Nephron (organoid): ENCODE measurements at regions not wholly inside any gene's neighbourhood (a gene's known extent, or its start where the extent isn't known, plus 50 kb on each side); places are given as distances from the start of the nearest gene placed in this dataset.

Experiments used
- H3K27ac Mint-ChIP-seq, 3 experiments: 2 replicates each; pipeline ENCODE4 v1.8.0; 2020; ENCODE audit warnings: mixed read lengths in 3 of 3, mild to moderate bottlenecking in 2 of 3, moderate library complexity in 1 of 3
- H3K27me3 Mint-ChIP-seq: 2 replicates; pipeline ENCODE4 v1.8.0; 2021; ENCODE audit warnings: low read depth, mild to moderate bottlenecking, moderate library complexity, mixed read lengths
- H3K36me3 Mint-ChIP-seq: 2 replicates; pipeline ENCODE4 v1.8.0; 2020; ENCODE audit warnings: low read depth, mixed read lengths
- H3K4me1 Mint-ChIP-seq: 2 replicates; pipeline ENCODE4 v1.8.0; 2020; ENCODE audit warnings: mixed read lengths
- H3K4me3 Mint-ChIP-seq, 3 experiments: 2 replicates each; pipeline ENCODE4 v1.8.0; 2020; ENCODE audit warnings: mild to moderate bottlenecking in 3 of 3, mixed read lengths in 3 of 3, moderate library complexity in 2 of 3
- H3K9me3 Mint-ChIP-seq: 2 replicates; pipeline ENCODE4 v1.8.0; 2020; ENCODE audit warnings: mixed read lengths
- TF ChIP-seq, protein P1 (sequence below), 3 experiments: fragments of 200-600 bp; sonication (generic); IDR thresholded peaks; one replicate each; pipeline ENCODE4 v1.5.0; 2021; ENCODE audit warnings: antibody characterized with exemption in 3 of 3; ENCODE audit not compliant: unreplicated experiment in 3 of 3

DNA sequence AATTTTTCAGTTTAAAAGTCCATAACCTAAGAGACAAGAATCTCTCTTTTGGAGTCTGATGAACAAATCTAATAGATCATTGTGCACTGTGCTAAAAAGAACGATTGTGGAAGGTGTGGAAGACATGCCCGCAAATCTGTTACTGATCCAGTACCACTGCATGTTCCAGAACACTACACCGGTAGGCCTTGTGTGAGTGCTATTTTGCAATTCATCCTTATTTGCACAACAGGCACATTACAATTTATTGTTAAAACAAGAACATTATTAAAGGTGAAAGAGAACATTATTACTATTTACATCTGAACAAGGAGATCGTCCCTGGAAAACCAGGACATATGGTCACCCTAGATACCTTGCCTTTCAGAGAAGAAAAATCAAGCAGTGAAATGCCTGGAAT is 205.7 kb upstream of the NECTIN3 start:
- Mint-ChIP-seq H3K9me3 (no peaks in the 10 kb centered on the region), H3K36me3 (no peaks in the 10 kb centered on the region), H3K27me3 (no peaks in the 10 kb centered on the region), H3K27ac (no peak overlapping the region), H3K4me1 (no peaks in the 10 kb centered on the region), H3K4me3 (no peak overlapping the region)
- TF ChIP-seq, protein P1, sequence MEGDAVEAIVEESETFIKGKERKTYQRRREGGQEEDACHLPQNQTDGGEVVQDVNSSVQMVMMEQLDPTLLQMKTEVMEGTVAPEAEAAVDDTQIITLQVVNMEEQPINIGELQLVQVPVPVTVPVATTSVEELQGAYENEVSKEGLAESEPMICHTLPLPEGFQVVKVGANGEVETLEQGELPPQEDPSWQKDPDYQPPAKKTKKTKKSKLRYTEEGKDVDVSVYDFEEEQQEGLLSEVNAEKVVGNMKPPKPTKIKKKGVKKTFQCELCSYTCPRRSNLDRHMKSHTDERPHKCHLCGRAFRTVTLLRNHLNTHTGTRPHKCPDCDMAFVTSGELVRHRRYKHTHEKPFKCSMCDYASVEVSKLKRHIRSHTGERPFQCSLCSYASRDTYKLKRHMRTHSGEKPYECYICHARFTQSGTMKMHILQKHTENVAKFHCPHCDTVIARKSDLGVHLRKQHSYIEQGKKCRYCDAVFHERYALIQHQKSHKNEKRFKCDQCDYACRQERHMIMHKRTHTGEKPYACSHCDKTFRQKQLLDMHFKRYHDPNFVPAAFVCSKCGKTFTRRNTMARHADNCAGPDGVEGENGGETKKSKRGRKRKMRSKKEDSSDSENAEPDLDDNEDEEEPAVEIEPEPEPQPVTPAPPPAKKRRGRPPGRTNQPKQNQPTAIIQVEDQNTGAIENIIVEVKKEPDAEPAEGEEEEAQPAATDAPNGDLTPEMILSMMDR (IDR thresholded peaks at IDR 0.05; ENCODE audit: unreplicated experiment in 3 of 3): no peak

DNA sequence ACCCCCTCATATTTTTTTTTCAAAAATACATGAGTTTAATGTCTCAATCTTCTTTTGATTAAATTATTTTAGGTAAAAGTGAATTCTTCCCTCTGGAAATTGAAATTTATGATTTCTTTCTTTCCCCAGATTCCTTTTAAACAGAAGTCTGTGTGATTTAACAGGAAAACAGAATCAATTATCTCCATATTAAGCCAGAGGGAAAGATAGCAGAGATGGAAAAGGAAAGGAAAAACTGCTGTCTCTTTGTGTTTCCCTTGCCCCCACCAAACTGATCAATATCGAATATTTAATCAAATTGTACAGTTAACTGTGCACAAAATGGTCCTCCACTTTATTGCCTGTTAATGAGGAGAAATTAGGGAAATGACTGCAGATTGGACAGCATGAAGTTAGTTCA is 203.5 kb upstream of the NECTIN3 start:
- no peak overlapping the region for H3K27ac Mint-ChIP-seq
- H3K4me3 Mint-ChIP-seq: no peak overlapping the region
- no peaks in the 10 kb centered on the region for H3K27me3 Mint-ChIP-seq
- H3K36me3 Mint-ChIP-seq: no peaks in the 10 kb centered on the region
- TF ChIP-seq, protein P1 (IDR thresholded peaks at IDR 0.05; ENCODE audit: unreplicated experiment in 3 of 3): no peak
- H3K9me3 Mint-ChIP-seq: no peaks in the 10 kb centered on the region
- no peaks in the 10 kb centered on the region for H3K4me1 Mint-ChIP-seq

DNA sequence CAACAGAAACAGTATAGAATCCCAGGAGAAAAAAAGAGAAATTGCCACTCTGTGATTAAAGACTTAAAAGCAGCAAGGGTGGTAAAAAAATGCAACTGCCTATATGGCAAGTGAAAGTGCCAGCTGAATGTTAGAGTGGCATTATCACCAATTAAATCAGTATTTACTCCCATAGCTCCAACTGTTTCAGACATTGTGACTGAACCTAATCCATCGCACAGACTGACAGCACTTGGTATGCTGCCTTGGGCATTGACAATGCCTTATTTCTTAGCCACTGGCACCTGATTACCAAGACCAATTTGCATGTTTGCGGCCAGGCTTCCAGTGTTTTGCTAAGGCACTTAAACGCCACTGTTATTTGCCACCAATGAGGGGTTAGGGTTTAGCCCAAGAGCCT is 201.9 kb upstream of the NECTIN3 start:
- H3K27me3 Mint-ChIP-seq: no peaks in the 10 kb centered on the region
- H3K9me3 Mint-ChIP-seq: peaks cover 8% of the 10 kb centered on the region
- no peak overlapping the region for H3K4me3 Mint-ChIP-seq
- H3K36me3 Mint-ChIP-seq: peaks cover 9% of the 10 kb centered on the region
- TF ChIP-seq, protein P1 (IDR thresholded peaks at IDR 0.05; ENCODE audit: unreplicated experiment in 3 of 3): no peak
- H3K27ac Mint-ChIP-seq: no peak overlapping the region
- no peaks in the 10 kb centered on the region for H3K4me1 Mint-ChIP-seq

DNA sequence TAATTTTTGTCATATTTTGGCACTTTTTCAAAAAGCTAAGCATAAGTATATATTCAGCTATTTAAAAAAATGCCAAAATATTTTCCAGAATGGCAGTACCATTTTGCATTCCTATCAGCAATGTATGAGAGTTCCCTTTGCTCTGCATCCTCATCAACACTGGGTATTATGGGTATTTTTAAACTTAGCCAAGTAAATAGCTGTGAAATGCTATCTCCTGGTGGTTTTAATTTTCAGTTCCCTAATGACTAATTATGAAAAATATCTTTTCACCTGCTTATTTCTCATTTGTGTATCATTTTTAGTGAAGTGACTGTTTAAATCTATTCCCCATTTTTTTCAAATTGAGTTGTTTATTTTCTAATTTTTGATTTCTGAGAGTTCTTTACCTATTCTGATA is 199.7 kb upstream of the NECTIN3 start:
- peaks cover 15% of the 10 kb centered on the region for H3K9me3 Mint-ChIP-seq
- H3K27me3 Mint-ChIP-seq: no peaks in the 10 kb centered on the region
- no peak overlapping the region for H3K4me3 Mint-ChIP-seq
- no peak overlapping the region for H3K27ac Mint-ChIP-seq
- TF ChIP-seq, protein P1 (IDR thresholded peaks at IDR 0.05; ENCODE audit: unreplicated experiment in 3 of 3): no peak
- peaks cover 20% of the 10 kb centered on the region for H3K36me3 Mint-ChIP-seq
- no peaks in the 10 kb centered on the region for H3K4me1 Mint-ChIP-seq

DNA sequence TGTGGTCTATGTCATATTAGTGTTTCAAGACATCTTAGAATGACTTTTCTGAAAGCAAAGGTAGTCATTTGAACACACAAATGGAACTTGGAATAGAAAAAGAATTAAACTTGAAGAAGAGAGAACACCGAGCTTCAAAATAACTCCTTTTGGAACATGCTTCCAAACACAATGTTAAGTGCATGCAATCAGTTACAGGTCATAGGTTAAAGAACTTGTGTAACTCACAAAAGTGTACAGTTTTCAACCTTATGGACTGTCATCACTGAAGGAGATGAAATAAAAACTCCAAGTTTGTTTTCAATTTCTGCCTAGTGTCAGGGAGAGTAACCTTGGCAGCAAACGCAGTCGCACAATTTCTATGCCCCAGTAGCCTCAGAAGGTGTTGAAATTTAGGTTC is 192.9 kb upstream of the NECTIN3 start:
- Mint-ChIP-seq H3K27ac (no peak overlapping the region), H3K9me3 (peaks cover 15% of the 10 kb centered on the region), H3K4me1 (peaks cover 5% of the 10 kb centered on the region), H3K27me3 (no peaks in the 10 kb centered on the region), H3K36me3 (peaks cover 20% of the 10 kb centered on the region), H3K4me3 (no peak overlapping the region)
- TF ChIP-seq, protein P1 (IDR thresholded peaks at IDR 0.05; ENCODE audit: unreplicated experiment in 3 of 3): no peak

DNA sequence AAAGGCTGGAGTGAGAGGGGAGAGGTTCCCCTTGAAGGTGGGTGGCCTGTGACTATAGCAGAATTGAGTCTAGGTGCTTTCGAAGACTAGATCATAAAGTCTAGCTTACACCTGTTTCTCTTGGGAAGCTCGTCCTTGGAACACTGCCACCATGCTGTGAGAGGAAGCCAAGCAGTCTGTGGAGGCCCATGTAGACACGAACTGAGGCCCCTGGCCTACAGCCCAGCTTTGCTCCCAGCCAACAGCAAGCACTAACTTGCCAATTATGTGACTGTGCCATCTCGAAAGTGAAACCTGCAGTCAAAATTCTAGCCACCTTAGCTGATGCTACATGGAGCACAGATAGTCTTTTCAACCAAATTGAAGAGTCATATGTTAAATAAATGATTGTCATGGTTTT is 190.5 kb upstream of the NECTIN3 start:
- Mint-ChIP-seq H3K36me3 (peaks cover 4% of the 10 kb centered on the region), H3K4me3 (no peak overlapping the region), H3K9me3 (no peaks in the 10 kb centered on the region), H3K4me1 (peaks cover 5% of the 10 kb centered on the region), H3K27ac (no peak overlapping the region), H3K27me3 (no peaks in the 10 kb centered on the region)
- TF ChIP-seq, protein P1 (IDR thresholded peaks at IDR 0.05; ENCODE audit: unreplicated experiment in 3 of 3): no peak
